DMS 273 (cell line): ENCODE measurements at regions not wholly inside any gene's neighbourhood (a gene's known extent, or its start where the extent isn't known, plus 50 kb on each side); places are given as distances from the start of the nearest gene placed in this dataset.
A peak's percentile ranks its signal among the peaks of the same experiment; 100 is the strongest.
"Not testable (repeated sequence)": the region's sequence is repeated elsewhere in the genome, so short reads cannot be mapped to it uniquely, and the experiment has no call there.

Experiments used
- DNase-seq: peaks from one replicate; lab custom pipeline; 2025; ENCODE audit not compliant: unreplicated experiment; lab: John Stamatoyannopoulos, UW

DNA sequence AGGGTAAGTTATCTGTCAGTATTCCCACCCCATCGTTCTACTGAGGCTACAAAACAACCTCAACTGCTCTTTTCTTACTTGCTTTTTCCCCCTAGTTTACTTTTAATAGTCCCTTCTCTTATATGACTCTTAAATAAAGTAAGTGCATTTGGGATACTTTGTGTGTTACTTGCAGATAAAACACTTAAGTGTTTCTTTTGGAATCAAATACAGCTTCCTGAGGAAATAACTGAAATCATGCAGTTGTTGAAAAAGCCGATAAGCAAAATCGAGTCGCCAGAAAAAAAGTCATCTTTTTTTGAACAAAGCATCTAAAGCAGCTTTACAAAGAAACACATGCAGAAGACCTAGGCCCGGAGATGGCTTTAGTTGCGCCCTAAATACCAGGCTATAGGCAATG, 53.5 kb upstream of the EPB41L4A start:
- no peak for DNase-seq

DNA sequence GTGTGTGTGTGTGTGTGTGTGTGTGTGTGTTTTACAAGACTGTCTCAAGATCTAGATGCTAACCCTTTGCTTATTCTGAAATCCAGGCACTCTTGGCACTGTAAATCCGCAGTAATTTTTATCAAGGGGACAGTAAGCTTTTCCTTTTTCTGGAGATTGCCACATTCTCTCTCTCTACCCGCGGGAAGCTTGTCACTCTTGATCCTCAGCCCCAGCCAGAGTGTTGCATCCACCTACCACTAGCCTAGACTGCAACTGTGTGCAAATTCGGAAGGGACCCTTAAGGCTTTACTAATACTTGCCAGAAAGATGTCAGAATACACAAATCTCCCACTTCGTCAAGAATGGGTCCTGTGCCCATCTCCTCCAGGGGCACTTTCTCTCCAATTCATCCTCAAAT, 54.9 kb upstream of the EPB41L4A start:
- DNase-seq: no peak

DNA sequence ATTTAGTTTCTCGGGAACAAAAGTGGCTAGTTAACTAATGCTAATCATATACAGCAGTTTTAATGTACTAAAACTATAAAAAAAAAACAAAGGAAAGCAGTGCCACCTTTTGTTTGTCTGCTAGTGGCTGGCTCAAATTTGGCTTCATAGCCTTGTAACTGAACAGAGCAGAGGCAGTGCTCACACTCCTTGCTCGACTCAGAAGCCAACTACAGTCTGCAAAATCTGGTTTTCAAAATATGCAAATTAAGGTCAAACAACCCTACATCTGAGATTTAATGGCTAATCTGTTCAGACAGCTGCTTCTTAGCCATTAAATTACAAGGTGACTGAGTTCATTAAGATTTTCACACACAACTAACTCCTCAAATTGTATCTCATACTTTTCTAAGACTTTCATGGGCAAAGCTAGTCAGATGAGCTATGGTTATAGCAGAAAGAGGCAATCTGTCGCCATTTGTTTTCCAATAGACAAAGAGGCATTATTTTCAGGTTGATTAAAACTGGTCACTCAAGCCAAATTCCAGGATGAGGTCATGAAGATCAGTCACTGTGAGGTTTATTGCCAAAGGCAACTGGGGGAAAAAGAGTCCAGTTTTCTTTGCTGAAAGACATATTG, 56.8 kb upstream of the EPB41L4A start:
- peak; percentile 68 for DNase-seq

DNA sequence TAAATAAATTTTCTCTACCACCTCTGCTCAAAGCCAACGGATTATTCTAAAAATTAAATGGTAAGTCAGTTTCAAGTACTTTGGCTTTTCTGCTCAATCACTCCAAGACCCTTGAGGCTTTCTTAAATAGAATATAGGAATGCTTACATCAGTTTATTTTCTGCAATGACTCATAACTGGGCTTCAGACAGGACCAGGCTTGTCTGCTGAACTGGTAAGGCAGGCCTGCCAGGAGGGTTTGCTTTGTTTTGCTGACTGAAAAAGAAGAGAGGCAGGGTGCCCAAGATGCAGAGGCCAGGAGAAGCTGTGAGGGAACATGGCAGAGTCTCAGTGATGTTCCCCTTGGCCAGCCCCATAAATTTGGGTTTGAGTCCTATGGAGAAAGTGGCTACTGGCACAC, 60.3 kb upstream of the EPB41L4A start:
- peak; percentile 58 for DNase-seq

DNA sequence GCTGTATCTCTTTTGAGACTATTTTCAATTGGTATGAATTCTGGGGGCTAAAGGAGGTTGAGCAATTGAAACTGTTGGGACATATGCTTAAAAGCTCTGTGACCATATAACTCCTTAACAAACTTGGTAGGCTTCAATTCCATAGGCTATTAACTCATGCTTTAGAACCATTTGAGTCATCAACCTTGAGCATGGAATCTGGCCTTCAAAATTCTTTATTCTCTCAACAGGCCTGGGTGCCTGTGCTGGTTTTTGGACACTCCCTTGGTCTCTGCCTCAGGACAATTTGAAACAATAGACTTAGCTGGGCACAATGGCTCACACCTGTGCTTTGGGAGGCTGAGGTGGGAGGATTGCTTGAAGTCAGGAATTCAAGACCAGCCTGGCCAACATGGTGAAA, 61.4 kb upstream of the EPB41L4A start:
- DNase-seq: no peak

DNA sequence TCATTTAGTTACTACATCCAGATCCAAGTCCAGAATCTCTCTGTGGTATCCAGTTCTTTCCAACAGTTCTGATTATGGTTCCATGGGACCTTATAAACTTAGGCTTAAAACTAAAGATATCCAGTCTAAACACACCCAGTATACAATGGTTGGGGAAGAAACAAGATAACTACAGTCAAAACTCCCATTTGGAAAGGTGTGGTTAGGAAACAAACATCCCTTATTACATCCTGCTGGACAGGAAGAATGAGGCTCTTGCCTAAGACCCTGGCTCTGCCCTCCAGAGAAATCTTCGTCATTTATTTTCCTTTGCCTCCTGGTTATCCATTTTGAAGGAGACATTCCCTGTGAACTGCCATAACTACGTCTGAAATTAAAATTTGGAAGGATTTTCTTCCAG, 64.6 kb upstream of the EPB41L4A start:
- DNase-seq: no peak

DNA sequence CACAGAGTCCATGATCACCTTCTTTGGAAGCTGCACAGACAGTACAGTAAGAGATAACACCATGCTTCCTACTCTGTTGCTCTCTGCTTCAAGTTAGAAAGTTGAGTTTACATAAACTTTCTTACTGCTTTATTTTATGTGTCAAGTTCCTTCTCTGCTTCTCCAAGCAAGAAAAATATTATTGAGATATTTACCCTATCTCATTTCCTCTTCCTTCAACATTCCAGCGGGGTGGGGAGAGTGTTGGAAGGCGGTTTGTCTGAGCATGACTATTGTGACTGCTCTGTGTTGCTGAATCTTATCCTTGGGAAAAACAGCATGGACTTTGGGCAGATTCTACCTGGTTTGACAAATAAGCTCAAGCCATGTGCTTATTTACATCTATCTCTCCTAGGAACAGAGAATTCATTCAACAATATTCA, 66.9 kb upstream of the EPB41L4A start:
- no peak for DNase-seq

DNA sequence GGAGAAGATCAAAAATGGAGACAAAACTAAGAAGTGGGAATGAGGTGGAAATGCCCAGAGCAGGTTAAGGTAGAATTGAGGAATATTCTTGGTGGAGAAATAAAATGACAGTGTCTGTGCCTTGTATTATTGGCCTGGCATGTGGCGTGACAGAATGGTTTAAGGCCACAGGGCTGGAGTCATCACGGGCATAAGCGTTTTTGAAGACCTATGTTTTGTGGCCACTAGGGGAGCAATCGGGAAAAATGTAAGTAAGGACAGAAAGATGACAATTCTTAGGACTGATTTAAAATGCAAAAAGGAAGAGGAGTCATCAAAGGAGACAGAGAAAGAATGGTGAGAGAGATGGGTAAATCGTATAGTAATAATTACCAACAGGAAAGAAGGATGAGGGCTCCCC, 72.2 kb upstream of the EPB41L4A start:
- peak; percentile 36 for DNase-seq

DNA sequence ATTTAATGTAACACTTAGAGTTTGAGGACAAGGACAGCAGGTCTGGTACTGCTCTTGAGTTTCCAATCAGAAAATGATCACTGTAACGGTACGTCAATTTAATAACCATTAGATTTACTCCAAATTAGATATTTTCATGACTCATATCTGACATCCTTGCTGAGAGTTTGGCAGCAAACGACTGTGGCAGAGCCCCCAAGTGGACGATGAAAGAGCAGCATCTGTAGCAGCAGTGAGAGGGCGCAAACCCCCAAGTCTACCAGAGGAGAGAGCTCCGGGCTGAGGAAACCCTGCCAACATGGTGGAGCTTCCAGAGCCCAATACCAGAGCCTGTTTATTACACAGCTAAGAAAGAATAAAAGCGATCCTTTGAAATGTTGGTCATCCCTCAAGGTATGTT, 73.2 kb upstream of the EPB41L4A start:
- DNase-seq: peak; percentile 82

DNA sequence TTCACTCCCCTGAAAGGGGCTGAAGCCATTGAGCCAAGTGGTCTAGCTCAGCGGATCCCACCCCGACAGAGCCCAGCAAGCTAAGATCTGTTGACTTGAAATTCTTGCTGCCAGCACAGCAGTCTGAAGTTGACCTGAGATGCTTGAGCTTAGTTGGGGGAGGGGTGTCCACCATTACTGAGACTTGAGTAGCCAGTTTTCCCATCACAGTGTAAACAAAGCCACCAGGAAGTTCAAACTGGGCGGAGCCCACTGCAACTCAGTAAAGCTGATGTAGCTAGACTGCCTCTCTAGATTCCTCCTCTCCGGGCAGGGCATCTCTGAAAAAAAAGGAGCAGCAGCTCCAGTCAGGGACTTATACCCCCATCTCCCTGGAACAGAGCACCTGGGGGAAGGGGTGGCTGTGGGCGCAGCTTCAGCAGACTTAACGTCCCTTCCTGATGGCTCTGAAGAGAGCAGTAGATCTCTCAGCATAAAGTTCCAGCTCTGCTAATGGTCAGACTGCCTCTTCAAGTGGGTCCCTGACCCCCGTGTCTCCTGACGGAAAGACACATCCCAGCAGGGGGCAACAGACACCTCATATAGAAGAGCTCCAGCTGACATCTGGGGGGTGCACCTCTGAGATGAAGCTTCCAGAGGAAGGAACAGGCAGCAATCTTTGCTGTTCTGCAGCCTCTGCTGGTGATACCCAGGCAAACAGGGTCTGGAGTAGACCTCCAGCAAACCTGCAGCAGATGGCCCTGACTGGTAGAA, 84.8 kb upstream of the EPB41L4A start:
- not testable (repeated sequence) for DNase-seq

DNA sequence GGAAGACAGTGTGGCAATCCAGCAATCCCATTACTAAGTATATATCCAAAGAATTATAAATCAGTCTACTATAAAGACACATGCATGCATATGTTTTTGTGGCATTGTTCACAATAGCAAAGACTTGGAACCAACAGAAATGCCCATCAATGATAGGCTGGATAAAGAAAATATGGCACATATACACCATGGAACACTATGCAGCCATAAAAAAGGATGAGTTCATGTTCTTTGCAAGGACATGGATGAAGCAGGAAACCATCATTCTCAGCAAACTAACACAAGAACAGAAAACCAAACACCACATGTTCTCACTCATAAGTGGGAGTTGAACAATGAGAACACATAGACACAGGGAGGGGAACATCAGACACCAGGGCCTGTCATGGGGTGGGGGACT, 90.0 kb upstream of the EPB41L4A start:
- not testable (repeated sequence) for DNase-seq

DNA sequence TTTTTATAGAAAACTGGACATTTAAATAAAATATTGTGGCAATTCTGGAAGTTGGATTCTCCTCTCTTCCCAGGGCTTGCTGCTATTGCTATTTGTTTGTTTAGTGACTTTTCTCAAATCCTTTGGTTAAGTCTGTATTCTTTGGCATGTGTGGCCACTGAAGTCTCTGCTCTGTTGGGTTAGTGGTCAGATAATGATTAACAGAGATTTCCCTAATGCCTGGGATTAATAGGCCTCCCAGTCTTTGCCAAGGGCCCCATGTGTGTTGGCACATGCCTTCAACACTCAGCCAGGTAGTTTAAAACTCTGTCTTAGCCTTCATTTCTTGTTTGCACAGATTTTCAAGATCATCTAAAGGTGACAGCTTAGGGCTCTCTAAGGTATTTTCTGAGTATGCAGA, 92.8 kb upstream of the EPB41L4A start:
- DNase-seq: no peak

DNA sequence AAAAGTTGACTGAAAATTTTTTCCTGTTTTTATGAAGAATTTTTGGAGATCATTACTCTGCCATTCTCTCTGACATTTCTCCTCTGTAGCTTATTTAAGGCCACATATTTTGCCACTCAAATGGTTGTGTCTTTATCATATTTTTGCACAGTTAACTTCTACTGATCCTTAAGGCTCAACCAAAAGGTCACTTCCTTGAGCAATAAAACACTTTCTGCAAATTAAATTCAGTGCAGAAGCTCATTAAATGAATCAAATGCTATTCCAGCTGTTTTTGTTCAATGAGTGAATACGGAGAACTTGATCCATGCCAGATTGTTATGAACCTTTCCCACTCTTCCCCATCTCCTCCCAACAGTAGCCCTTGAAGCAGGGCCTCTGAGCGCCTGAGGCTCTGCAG, 93.8 kb upstream of the EPB41L4A start:
- DNase-seq: no peak

DNA sequence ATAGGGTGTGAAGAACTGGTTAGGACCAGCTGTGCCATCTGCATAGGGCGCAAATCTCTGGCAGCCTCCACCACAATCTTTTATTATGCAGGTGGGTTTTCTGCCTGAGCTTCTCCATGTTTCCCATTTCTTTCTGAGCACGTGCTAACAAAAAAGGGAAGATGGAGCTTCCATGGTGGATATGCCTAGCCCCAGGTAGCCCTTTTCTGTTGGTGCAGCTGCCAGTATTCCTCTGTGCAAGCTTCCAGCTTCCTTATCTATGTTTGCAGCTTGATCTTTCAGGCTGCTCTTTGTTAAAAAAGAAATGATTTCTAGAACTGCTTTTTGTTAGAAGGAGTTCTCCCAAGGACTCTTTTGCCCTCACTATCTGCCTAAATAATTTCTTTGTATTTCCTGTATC, 95.0 kb upstream of the EPB41L4A start:
- DNase-seq: no peak

DNA sequence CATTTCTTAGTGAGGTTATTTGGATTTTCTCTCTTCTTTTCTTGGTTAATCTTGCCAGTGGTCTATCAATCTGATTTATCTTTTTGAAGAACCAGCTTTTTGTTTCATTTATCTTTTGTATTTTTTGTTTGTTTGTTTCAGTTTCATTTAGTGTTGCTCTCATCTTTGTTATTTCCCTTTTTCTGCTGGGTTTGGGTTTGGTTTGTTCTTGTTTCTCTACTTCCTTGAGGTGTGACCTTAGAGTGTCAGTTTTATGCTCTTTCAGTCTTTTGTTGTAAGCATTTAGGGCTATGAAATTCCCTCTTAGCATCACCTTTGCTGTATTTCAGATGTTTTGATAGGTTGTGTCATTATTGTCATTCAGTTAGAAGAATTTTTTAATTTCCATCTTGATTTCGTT, 101.4 kb upstream of the EPB41L4A start:
- not testable (repeated sequence) for DNase-seq

DNA sequence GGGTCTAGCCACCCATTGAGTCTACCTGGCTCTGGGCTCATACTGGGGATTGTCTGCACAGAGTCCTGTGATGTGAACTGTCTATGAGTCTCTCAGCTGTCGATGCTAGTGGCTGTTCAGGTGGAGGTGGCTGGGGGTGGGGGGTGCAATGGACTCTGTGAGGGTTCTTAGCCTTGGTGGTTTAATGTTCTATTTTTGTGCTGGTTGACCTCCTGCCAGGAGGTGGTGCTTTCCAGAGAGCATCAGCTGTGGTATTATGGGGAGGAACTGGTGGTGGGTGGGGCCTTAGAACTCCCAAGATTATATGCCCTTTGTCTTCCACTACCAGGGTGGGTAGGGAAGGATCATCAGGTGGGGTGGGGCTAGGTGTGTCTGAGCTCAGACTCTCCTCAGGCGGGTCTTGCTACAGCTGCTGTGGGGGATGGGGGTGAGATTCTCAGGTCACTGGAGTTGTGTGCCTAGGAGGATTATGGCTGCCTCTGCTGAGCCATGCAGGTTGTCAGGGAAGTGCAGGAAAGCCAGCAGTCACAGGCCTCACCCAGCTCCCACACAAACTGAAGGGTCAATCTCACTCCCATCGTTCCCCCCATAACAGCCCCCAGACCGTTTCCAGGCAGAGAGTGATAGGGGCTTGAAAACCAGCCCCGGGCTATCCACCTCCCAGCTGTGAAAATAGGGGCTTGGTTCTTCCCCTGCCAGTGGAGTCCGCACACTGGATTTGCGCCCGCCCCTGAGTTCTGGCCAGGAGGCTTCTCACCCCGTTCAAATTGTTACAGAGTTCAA, 104.0 kb upstream of the EPB41L4A start:
- DNase-seq: not testable (repeated sequence)

DNA sequence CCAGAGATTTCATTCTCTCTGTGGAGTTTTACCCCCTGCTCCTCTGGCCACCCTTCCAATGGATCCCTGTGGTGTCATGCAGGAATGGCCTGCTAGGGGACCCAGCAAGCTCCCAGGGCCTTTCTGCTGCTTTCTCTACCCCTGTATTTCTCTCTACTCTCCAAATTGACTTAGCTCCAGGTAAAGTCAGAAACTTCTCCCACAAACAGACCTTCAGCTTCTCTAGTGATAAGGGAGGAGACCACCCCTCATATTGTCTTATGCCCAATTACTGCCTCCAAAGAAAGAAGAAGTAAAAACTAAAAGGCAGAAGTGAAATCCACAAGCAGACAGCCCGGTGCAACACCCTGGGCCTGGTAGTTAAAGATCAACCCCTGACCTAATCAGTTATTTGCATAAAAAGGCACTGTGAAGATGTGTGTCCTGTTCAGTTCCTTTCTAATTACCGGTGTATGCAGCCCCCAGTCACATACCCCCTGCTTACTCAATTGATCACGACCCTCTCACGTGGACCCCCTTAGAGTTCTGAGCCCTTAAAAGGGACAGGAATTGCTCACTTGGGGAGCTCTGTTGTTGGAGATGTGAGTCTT, 104.7 kb upstream of the EPB41L4A start:
- DNase-seq: not testable (repeated sequence)

DNA sequence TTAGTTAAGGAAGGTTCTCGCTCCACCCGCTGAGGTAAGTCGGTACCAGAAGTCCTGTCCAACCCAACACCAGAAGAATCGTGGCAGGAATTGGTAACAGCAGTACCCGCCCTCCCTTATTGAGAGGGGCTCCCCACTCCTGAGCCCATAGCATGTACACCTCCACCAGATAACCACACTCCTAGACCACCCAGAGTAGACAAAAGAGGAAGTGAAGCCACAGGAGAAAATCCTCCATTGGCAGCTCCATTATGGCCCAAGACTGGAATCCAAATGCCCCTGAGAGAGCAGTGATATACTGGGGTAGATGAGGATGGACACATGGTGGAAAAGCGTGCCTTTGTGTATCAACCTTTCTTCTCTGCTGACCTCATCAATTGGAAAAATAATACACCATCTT, 106.1 kb upstream of the EPB41L4A start:
- DNase-seq: no peak

DNA sequence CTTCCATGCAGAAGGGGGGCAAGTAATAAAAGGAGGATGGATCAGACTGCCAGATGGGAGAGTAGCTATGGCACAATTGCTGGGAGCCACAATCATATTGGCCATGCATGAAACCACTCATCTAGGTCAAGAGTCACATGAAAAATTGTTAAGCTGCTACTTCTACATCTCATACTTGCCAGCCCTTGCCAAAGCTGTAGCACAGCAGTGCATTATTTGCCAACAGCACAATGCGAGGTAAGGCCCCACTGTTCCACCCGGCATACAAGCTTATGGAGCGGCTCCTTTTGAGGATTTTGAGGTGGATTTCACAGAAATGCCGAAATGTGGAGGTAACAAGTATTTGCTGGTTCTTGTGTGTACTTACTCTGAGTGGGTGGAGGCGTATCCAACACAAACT, 109.9 kb upstream of the EPB41L4A start:
- DNase-seq: no peak

DNA sequence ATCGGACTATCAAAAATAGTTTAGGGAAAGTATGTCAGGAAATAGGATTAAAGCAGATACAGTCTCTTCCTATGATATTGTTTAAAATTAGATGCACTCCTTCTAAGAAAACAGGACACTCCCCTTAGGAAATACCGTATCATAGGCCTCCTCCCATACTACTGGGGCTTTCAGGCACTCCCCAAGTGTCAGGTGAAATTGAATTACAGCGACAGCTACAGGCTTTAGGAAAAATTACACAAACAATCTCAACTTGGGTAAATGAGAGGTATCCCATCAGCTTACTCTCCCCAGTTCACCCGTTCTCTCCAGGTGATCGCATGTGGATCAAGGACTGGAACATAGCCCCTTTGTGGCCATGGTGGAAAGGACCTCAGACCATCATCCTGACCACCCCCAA, 110.4 kb upstream of the EPB41L4A start:
- peak; percentile 63 for DNase-seq

DNA sequence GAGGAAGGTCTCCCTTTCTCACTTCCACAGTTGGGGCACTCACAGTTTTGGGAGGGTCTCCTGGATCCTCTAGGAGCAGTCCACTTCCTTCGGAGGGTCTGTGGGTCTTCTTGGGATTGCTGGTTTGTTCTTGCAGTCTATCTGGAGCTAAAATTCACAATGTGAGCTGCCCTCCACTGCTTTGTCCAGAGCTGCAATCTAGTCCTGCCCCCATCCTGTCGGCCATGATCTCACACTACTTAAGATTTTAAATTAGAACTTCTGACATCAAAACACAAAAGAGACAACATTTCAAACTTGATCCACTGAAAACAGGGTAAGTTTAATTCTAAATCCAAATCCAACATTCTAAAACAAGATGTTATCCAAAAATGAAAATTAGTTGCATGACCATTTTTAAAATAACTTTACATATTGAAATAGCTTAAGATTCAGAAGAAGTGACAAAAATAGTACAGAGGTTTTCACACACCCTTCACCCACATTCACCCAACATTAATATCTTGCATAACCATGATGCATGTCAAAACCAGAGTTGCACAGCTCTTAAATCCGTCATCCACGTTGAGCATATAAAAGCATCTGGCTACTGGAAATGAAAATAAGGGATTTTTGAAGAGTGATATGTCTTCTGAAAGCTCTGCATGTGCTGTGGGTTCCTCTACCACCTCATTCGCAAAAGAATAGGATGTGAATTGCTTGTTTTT, 113.7 kb upstream of the EPB41L4A start:
- DNase-seq: no peak
